ENCODE measurements at regions not wholly inside any gene's neighbourhood (a gene's known extent, or its start where the extent isn't known, plus 50 kb on each side); places are given as distances from the start of the nearest gene placed in this dataset. TPM values are rescaled to one million over a fixed set of nuclear protein-coding genes. Genes with fewer than 3 reads are reported as not detected.

DNA sequence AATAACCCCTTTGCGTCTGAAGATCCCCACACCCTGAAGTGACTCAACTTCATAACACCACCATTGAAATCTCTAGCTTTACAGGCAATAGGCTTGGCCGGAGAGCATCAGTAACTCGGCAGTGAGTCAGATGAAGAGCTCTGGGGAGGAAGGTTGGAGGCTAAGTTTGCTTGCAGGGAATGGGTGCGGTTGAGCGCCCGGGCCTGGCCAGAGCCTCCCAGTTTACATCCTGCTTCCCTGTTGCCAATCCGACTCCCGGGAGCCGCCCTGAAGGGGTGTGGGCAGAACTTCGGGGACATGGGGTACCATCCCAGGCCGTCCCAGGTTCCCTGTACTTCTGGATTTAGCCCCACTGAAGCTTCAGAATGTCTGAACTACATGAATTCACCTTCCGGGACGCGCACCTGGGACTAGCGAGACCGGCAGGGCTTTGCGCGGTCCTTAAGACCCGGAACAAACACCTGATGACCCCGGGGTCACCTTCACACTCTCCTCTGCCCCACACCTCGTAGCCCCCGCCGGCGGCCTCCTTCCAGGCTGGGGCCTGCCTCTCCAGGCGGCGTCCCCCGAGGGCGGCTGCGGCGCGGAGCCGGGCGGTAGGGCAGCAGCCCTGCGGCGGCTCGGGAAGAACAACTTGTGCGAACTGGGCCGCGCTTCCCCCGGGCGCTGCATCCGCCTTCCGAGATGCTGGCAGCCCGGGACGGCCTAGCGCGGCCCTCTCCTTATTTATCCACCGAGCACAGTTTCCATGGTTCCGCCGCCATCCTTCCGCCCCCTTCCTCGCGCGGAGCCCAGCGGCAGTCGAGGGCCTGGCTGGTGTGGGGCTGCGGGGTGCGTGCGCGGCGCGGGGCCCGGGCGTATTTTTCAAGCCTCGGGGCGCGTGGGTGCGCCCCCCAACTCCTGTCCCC lies 56.6 kb upstream of the RREB1 start:
- ChIA-PET CTCF (interaction anchor here (1.0 to 1.2 kb wide), 2 partner anchors 191 to 192 kb away, joined by 3 to 6 read pairs; no protein-coding TSS in a partner anchor), POLR2A (interaction anchor here (1.1 to 2.0 kb wide), 2 partner anchors 56 to 95 kb away, joined by 3 to 6 read pairs; partner anchors contain the start of gene RREB1)
- Histone ChIP-seq H3K4me3 (ENCODE audit: low read depth, low read length) (peak overlapping the region; percentile 53), H3K27ac (ENCODE audit: low read depth, low read length) (peak overlapping the region; percentile 31), H3K27me3 (ENCODE audit: control insufficient read depth, insufficient read depth, low read length) (no peaks in the 10 kb centered on the region), H3K9me3 (ENCODE audit: control insufficient read depth, insufficient read depth, low read length) (no peaks in the 10 kb centered on the region; the same call in 1 of the 2 replicates)
- DNase-seq (ENCODE audit: low read depth, low spot score): peak; percentile 45
- TF ChIP-seq, protein P1, sequence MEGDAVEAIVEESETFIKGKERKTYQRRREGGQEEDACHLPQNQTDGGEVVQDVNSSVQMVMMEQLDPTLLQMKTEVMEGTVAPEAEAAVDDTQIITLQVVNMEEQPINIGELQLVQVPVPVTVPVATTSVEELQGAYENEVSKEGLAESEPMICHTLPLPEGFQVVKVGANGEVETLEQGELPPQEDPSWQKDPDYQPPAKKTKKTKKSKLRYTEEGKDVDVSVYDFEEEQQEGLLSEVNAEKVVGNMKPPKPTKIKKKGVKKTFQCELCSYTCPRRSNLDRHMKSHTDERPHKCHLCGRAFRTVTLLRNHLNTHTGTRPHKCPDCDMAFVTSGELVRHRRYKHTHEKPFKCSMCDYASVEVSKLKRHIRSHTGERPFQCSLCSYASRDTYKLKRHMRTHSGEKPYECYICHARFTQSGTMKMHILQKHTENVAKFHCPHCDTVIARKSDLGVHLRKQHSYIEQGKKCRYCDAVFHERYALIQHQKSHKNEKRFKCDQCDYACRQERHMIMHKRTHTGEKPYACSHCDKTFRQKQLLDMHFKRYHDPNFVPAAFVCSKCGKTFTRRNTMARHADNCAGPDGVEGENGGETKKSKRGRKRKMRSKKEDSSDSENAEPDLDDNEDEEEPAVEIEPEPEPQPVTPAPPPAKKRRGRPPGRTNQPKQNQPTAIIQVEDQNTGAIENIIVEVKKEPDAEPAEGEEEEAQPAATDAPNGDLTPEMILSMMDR (IDR thresholded peaks at IDR 0.05; ENCODE audit: low read depth, low read length): no peak

DNA sequence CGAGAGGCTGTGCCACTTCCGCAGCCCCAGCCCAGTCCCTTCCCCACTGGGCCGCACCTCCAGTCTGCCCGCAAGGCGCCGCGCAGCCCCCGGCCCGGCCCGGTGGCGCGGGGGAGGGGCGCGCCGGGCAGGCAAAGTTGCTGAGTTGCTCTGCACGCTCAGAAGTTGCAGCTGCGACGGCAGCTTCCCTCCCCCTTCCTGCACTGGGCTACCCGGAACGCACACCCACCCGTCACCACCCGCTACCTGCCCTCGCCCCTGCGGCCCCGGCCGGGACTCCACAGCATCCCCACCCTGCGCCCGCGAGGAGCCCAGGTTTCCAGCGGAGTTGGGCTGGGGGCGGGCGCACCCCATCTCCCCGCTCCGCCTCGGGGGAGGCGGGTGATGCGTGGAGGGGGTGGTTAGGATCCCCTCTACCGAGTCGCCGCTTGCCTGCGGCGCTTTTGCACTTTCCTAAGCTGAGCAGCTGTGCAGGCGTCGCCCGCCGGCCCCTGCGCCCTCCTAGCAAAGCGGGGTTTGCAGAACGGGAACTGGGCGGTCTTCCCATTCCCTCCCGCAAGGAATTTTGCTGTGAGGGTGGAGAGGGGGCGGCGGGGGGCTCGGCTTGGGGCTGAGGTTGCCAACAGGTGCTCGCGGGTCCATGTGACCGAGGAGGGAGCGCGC lies 55.9 kb upstream of the RREB1 start:
- no peaks in the 10 kb centered on the region; the same call in 1 of the 2 replicates for H3K9me3 ChIP-seq (ENCODE audit: control insufficient read depth, insufficient read depth, low read length)
- POLR2A ChIA-PET: interaction anchor here (2.0 kb wide), 1 partner anchor 56 kb away, joined by 6 read pairs; the partner anchor contains the start of gene RREB1
- no peak overlapping the region for H3K27ac ChIP-seq (ENCODE audit: low read depth, low read length)
- no peaks in the 10 kb centered on the region for H3K27me3 ChIP-seq (ENCODE audit: control insufficient read depth, insufficient read depth, low read length)
- CTCF ChIA-PET: interaction anchor here (0.7 kb wide), 1 partner anchor 191 kb away, joined by 4 read pairs; no protein-coding TSS in a partner anchor
- TF ChIP-seq, protein P1 (IDR thresholded peaks at IDR 0.05; ENCODE audit: low read depth, low read length): no peak
- peak overlapping the region; percentile 53 for H3K4me3 ChIP-seq (ENCODE audit: low read depth, low read length)
- DNase-seq (ENCODE audit: low read depth, low spot score): no peak

DNA sequence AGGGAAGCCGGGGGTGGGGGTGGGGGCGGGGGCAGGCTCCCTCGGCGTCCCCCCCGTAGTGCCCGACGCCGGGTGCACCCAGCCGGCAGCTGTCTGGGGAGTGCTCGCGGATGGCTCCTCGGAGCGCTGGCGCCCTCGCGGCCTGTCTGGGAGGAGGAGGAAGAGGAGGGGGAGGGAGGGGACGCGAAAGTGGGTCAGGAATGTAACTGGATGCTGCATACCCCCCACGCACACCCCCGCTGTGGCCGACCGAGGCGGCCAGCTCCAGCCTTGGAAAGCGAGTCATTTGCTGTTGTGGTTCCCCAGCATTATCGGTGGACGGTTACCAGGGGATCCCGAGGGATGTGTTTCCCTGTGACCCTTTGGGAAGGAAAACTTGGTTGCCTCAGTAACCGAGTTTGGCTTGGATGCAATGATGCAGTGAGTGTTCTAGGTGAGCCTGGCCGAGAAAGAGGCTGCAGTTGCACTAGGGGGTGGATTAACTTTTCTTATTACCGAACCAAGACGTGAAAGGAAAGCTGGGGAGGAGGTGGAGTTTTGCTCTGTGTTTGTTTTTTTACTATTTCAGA lies 55.2 kb upstream of the RREB1 start:
- Histone ChIP-seq H3K27ac (ENCODE audit: low read depth, low read length) (peak overlapping the region; percentile 52), H3K4me3 (ENCODE audit: low read depth, low read length) (peak overlapping the region; percentile 53), H3K9me3 (ENCODE audit: control insufficient read depth, insufficient read depth, low read length) (no peaks in the 10 kb centered on the region; the same call in 1 of the 2 replicates), H3K27me3 (ENCODE audit: control insufficient read depth, insufficient read depth, low read length) (no peaks in the 10 kb centered on the region)
- CTCF ChIA-PET: interaction anchor here (0.7 kb wide), 1 partner anchor 191 kb away, joined by 4 read pairs; no protein-coding TSS in a partner anchor
- TF ChIP-seq, protein P1 (IDR thresholded peaks at IDR 0.05; ENCODE audit: low read depth, low read length): no peak
- POLR2A ChIA-PET: interaction anchor here (2.0 kb wide), 1 partner anchor 55 kb away, joined by 6 read pairs; the partner anchor contains the start of gene RREB1
- DNase-seq (ENCODE audit: low read depth, low spot score): no peak

DNA sequence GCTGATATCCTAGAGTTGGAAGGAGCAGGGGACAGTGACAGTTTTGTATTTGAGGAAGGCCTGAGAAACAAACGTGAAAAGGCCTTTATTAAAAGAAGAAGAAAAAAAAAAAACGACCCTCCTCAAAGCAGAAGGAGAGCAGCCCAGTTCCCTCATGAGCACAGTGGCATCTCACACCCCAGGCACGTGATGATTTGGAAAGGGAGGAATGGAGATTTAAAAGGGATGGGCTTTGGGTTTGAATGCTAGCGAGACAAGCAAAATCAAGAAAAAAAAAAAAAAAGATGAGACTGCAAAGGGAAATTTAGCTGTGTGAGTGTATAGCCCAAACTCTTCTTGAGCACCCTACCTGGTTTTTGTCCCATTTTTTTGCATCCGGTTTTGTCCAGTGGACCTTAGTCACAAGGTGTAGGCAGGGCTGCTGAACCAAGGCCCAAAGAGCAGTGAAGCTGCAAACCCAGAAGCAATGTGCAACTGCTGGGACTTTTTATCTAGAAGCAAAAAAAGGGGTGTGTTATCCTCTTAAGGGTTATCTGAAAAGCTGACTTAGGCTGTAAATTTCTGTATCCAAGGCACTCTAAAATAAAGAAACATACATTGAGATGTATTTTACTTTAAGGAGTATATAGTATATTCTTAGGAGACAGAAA lies 54.5 kb upstream of the RREB1 start:
- CTCF ChIA-PET: no interaction called here
- H3K4me3 ChIP-seq (ENCODE audit: low read depth, low read length): no peak overlapping the region
- H3K27me3 ChIP-seq (ENCODE audit: control insufficient read depth, insufficient read depth, low read length): no peaks in the 10 kb centered on the region
- POLR2A ChIA-PET: interaction anchor here (0.6 kb wide), 1 partner anchor 20 kb away, joined by 3 read pairs; no protein-coding TSS in a partner anchor
- DNase-seq (ENCODE audit: low read depth, low spot score): no peak
- TF ChIP-seq, protein P1 (IDR thresholded peaks at IDR 0.05; ENCODE audit: low read depth, low read length): no peak
- H3K9me3 ChIP-seq (ENCODE audit: control insufficient read depth, insufficient read depth, low read length): no peaks in the 10 kb centered on the region; the same call in 1 of the 2 replicates
- peak overlapping the region; percentile 52 for H3K27ac ChIP-seq (ENCODE audit: low read depth, low read length)

Small RNA genes lying in the stretch of these regions (small RNA-seq; reads per million reads assigned to genes)
- not detected for gene RN7SL554P (ENCODE audit: insufficient read length, low read depth)
